GM18498 (cell line): ENCODE measurements at regions not wholly inside any gene's neighbourhood (a gene's known extent, or its start where the extent isn't known, plus 50 kb on each side); places are given as distances from the start of the nearest gene placed in this dataset.
"Not testable (repeated sequence)": the region's sequence is repeated elsewhere in the genome, so short reads cannot be mapped to it uniquely, and the experiment has no call there.

ENCODE experiments used
- ATAC-seq: cut with Tn5 transposase; IDR thresholded peaks from one replicate; pipeline ENCODE4 v1.9.1; 2021; ENCODE audit warnings: mild to moderate bottlenecking, moderate library complexity; ENCODE audit not compliant: unreplicated experiment

DNA sequence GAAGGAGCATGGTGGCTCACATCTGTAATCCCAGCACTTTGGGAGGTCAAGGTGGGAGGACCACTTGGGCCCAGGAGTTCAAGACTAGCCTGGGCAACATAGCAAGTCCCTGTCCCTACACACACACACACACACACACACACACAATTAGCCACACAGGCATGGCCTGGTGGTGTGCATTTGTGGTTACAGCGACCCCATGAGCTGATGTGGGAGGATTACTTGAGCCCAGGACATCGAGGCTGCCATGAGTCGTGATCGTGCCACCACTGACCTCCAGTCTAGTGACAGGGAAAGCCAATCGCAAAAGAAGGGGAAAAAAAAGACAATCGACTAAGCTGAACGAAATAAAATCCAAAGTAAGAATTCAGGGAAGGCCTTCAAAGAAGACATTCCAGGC, 67.9 kb downstream of the TBX3 start:
- no peak for ATAC-seq

DNA sequence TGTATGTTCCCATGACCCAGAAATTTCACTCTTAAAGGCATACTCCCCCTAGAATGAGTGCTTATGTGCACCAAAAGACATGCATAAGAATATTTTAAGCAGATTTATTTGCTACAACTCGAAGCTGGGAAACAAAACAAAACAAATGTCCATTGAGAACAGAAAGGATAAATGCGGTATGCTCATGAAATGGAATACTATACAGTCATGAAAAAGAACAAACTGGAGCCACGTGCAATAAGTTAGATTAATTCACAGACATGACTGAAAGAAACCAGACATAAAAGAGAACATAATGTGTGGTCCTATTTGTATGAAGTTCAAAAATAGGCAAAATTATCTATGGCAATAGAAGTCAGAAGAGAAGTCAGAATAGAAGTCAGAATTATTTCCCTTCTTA, 69.9 kb downstream of the TBX3 start:
- ATAC-seq = no peak

DNA sequence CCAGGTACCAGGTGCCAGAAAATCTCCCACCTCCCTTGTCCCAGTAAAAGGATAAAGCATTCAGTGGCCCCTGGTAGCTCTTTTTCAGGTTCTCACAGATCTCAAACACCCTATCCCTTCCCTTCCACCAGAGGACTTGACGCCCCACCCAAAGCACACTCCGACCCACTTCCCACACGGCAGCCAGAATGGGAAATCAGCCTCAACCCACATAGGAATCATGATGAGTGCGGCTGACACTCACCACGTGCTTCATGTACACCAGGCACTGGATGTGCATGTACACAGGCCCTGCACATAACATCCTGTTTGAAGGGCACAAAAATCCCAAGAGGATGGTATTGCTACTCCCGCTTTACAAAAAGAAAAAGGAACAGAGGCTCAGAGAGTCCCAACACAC, 71.9 kb downstream of the TBX3 start:
- ATAC-seq = no peak

DNA sequence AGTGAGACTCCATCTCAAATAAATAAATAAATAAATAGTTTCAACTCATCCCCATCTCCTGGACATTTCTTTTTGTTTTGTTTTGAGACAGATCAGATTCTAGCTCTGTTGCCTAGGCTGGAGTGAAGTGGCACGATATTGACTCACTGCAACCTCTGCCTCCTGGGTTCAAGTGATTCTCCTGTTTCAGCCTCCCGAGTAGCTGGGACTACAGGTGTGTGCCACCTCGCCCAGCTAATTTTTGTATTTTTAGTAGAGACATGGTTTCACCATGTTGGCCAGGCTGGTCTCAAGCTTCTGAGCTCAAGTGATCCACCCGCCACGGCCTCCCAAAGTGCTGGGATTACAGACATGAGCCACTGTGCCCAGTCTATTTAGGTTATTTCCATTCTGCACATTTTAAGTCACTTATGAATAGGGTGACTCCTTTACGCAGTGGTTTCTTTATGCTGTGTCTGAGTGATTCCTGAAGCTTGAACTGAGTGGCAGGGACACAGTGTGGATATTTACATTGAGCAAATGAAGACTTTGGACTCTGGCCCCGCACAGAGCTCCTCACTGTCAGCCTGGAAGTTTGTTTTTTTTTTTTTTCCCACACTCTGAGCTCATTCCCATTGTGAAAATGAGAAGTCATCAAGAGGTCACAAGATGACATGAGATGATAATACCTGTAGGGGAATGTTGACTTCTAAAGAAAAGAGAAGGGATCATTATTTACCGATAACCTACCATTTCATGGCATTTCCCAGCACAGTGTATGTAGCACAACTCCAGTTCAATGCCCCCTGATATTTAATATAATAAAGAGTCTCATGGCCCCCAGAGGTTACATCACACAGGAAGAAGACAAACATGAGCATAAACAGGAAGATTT, 72.6 kb downstream of the TBX3 start:
- no peak for ATAC-seq

DNA sequence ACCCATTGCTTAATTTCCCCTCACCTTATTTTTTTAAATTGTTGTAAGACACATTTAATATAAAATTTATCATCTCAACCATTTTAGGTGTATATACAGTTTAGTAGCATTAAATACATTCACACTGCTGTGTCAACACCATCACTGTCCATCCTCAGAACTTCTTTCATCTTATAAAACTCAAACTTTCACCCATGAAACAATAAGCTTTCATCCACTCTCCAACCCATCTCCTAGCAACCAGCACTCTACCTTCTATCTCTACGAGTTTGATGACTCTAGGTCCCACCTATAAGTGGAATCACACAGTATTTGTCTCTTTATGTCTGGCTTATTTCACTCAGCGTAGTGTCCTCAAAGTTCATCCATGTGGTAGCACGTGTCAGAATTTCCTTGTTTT, 75.5 kb downstream of the TBX3 start:
- no peak for ATAC-seq

DNA sequence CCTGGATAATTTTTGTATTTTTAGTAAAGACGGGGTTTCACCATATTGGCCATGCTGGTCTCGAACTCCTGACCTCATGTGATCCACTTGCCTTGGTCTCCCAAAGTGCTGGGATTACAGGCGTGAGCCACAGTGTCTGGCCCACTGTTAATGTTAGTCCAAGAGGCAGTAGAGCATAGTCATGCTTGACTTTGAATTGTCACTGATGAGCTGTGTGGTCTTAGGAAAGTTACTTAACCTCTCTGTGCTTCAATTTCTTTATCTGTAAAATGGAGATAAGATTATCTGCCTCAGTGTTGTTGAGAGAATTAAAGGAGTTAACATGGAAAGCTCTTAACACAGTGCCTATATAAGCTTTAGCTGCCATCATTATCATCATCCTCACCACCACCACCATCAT, 78.1 kb downstream of the TBX3 start:
- no peak for ATAC-seq

DNA sequence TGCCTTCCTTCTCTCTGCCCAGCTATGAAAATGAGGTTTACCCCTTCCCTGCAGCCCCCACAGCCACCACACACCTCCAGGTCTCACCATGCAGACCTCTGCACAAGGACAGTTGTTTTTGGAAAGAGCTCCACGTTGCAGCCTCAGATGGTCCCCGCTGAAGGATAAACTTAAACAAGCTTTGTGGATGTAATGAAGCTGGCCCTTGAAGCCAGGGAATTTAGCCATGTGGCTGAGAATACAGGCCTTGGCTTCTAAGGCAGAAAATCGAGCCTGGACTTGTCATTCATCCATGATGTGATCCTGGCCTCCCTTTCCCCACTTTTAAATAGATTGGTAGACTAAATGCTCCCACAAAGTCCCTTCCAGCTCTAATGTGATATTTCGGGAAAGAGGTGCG, 79.4 kb downstream of the TBX3 start:
- no peak for ATAC-seq

DNA sequence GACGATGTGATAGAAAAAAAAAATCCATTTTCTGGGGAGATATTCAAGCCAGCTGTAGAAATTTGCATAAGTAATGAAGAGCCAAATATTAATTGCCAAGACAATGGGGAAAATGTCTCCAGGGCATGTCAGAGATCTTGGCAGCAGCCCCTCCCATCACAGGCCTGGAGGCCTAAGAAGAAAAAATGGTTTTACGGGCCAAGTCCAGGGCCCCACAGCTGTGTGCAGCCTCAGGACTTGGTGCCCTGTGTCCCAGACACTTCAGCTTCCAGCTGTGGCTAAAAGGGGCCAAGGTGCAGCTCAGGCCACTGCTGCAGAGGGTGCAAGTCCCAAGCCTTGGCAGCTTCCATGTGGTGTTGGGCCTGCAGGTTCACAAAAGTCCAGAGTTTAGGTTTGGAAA, 83.4 kb downstream of the TBX3 start:
- ATAC-seq = not testable (repeated sequence)

DNA sequence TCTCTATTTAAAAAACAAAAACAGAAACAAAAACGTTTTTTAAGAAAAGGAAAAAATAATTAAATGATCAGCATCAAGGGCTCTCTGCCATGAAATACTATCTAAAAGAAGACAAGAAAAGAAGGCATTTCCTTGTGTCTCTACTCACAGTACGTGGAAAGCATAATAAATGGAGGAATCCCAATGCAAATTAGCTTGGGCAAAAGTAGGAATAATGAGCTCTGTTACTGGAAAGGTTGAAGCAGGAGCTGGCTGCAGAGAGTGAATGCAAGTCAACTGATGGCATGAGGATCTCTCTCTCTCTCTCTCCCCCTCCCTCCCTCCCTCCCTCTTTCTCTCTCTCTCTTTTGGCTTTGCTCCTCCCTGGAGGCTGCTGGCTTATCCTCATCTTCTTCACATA, 85.9 kb downstream of the TBX3 start:
- ATAC-seq = no peak

DNA sequence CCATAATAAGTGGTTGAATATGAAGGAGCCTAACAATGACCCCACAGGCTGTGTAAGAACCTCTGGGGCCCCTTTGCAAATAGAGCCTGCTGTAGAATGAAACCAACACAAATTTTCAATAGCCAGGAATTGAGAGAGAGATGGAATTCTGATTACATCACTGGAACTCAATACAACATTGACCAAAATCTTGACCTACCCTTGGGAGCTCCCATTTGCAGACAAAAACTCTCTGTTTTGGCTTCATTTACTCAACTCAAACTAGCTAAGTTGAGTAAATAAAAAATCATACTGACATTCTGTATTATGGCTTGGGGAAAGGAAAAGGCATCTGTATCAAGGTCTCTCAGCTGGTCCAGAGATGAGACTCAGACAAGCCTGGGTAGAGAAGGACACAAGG, 91.0 kb downstream of the TBX3 start:
- no peak for ATAC-seq

DNA sequence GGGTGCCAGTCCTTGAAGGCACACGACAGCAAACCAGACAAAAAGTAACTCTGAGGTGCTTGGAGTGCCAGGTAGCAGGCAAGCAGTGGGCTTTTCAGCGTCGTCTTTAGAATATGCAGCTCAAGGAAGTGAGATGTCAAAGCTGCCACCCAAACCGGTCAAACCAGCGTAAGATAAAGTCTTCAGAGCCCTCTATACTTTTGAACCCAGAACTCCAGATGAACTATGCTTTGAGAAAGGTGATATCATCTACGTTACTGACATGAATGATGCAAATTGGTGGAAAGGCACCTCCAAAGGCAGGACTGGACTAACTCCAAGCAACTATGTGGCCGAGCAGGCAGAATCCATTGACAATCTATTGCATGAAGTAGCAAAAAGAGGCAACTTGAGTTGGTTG, 95.9 kb downstream of the TBX3 start:
- ATAC-seq = no peak

DNA sequence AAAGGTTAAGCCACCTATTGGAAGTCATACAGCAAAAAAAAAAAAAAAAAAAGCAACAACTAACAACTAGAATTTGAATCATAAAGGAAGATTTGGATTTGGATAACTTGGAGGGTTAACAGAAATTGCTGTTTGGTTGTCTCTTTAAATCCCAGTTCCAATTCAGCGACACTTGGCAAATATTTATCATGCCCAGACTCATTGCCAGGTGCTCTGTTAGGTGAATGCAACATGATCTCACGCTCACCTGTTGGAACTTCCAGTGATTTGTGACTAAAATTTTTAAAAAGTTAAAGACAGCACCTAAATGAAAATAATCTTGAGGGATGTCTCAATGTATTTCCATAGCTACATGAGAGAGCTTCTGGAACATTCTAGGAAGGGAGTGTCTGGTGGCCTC, 103.7 kb downstream of the TBX3 start:
- no peak for ATAC-seq

DNA sequence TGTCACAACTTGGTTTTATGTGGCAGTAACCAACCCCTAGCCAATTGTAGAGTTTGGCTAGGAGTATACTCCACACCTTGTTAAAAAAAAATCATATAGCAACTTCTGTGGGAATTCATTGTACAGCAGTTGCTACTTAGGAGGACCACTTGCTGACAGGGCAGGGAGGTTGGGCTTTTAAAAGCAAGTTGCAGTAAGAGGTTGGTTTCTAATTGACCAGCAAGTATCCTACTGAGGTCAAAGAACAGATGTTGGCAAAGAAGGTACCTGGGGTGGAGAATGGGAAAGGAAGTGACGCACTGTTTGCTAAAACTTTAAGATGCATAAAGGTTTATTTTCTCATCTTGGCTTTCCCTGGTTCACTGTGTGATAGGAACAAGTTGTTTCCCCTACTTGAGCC, 104.6 kb downstream of the TBX3 start:
- ATAC-seq = no peak

DNA sequence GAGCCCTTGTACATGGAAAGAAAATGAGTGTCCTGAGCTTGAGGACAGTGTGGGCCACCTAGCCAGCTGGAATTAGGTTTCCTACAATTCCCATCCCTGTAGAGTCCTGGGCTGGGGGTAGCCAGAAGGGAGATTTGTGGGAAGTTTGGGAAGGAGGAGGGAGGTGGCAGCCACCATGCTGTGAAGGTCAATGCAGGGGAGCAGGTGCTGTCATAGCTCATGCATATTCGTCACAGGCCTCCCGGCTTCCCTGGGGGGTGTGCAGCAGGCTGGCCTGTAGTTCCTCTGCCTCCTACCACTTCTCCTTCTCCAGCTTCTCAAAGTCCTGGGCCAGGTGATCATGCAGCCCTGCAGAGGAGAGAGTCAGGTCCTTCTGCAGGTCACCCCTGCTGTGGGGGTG, 121.3 kb downstream of the TBX3 start:
- no peak for ATAC-seq

DNA sequence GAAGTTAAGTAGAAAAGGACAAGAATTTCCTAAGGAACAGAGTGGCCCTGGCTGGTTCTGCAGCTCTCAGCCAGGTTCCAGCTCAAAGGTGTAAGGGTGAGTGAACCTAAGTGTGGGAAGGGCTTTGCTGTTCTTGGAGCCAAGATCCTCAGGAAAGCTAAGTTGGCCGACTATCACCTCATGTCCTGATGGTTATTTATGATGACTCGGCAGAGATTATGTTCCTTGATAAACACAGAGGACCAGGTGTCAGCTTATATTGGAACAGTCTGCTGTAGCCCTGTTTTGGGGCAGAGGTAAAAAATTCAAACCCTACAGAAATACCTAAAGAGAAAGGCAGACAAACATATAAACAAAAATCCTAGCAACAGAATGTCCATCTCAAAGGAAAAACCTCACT, 128.5 kb downstream of the TBX3 start:
- ATAC-seq = no peak

DNA sequence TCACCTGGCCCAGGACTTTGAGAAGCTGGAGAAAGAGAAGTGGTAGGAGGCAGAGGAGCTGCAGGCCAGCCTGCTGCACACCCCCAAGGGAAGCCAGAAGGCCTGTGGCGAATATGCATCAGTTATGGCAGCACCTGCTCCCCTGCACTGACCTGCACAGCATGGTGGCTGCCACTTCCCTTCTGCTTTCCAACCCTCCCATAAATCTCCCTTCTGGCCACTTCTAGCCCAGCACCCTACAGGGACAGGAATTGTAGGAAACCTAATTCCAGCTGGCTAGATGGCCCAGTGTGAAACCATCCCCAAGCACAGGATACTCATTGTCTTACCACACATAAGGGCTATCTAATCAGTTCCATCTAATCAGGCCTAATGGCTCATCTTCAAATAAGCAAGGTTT, 136.3 kb downstream of the TBX3 start:
- no peak for ATAC-seq

DNA sequence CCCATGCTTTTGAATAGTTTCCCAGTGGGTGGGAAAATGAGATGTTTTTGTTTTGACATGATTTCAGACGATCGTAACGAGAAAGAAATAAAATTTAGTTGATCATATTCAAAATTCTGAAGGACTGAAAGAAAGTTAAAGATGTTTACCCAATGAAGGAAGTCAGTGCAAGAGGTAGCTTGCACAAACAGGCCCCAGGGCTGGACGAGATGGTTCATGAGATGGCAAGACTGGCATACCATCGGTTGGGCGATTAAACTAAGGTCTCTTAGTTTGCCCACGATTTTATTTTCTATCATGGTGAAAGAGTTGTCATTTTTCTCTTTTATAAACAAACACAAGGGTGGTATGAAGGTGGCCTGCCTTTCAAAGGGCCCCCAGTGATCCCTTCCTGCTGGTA, 124.5 kb upstream of the TBX5 start:
- ATAC-seq = no peak

DNA sequence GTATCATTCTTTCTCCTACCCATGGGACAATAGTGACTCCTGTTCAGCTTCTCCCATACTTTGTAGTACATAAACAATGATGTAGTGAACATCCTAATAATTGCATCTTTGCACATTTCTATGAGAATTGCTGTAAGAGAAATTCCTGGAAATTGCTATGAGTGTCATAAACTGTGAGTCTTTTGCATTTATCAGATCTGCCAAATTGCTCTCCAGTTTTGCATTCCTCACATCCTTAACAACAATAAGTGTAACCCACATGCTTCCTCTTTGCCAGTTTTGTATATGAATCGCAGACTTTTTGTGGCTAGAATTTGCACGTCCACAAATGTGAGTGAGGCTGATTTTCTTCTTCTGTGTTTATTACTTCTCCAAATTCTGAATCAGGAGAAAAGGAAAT, 124.0 kb upstream of the TBX5 start:
- ATAC-seq = no peak

DNA sequence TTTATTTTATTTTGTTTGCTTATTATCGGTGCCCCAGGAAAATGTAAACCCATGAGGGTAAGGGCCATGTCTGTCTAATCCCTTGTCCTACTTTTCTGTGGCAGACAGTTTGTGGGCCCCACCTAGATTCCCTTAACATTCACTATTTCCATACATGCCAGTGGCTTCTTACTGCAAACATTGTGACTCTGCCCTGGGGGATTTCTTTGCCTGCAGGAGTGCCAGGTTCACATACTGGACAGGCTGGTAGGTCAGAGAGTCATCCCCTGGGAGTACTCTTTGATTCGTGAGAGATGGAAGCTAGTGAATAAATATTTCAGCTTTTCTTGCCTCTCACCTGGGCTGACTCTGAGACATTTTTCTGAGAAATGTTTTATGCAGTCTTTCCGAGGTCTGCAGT, 122.8 kb upstream of the TBX5 start:
- no peak for ATAC-seq

DNA sequence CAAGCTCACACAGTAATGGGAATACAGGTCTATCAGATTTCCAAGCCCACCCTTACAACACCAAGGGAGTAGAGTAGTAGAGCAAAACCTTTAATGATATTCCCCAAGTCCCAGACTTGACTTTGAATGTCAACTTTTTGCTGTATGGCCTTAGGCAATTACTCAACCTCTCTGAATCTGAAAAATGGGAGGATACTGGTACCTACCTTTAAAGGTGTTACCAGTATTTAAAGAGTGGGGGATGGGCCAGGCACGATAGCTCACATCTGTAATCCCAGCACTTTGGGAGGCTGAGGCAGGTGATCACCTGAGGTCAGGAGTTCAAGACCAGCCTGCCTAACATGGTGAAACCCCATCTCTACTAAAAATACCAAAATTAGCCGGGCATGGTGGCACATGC, 115.2 kb upstream of the TBX5 start:
- ATAC-seq = not testable (repeated sequence)

DNA sequence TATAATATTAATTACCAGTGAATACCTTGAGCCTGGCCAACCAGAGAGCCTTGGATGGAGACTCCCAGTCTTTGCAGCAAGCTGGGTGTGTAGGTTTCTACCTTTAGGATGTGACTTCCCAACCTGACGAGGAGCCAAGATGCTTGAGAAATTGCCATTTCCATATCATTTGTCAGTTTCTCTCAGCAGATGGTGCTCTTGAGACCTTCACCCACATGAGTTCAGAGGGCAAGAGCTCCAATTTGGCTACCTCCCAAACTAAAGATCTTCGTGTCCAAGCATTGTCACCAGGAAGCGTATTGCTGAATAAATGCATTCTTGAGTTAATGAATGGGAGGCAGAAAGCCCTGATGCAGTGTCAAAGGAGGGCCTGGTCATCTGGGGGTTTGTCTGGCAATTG, 106.4 kb upstream of the TBX5 start:
- ATAC-seq = no peak

DNA sequence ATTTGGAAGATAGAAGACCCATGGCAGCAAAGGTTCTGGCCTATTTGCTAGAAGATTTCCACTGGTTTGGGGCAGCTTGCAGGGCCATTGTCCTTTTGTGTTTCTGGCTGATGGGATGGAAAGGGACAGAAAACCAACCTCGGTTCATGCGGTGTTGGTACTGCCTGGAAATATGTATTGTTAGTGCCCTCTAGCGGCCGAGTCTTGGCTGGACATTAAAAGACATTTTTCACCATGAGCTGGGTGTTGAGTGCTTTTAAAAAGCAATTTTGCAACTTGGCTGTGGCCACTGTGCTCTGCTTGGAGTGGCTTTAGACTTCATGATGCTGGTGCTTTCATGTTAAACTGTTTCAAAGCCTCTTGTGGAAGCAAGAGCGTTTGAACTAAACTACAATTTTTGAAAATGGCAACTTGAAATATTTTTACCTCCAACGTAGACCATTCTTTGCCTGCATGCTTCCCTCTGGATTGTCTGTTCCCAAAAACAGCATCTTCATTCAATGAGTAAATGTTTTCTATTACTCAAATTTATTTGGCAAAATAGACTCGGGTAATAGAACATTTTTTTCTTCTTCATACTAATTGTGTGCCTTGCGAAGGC, 102.7 kb upstream of the TBX5 start:
- ATAC-seq = peak; percentile 65

DNA sequence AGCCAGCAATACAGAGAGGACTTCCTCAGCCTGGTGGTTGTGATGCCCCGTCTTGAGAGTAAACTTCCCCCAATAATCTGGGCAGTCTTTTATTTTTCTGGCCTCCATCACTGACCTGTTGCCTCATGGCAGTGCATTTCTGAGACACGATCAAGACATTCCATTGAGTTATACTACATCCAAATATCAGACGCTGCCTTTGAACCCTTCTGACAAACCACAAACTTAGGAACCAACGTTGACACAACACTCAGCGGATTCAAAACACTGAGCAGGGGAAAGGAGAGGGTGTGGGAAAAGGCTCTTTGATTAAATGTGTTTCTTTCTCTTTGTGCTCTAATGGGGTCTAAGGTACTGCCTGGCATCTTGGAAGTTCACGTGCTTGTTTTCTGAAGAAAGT, 100.7 kb upstream of the TBX5 start:
- no peak for ATAC-seq
